SK-N-MC (cell line): ENCODE measurements at regions not wholly inside any gene's neighbourhood (a gene's known extent, or its start where the extent isn't known, plus 50 kb on each side); places are given as distances from the start of the nearest gene placed in this dataset.
"Not testable (repeated sequence)": the region's sequence is repeated elsewhere in the genome, so short reads cannot be mapped to it uniquely, and the experiment has no call there.

Experiments used
- DNase-seq: peaks from one replicate; pipeline ENCODE4 v3.0.0-alpha.2; 2011; ENCODE audit warnings: low read depth, low spot score
- H3K27ac ChIP-seq: fragments of 200-600 bp; sonication (generic); 2 replicates; pipeline ENCODE4 v1.5.1; 2016; ENCODE audit warnings: mixed run types
- H3K36me3 ChIP-seq: fragments of 200-600 bp; sonication (generic); 2 replicates; pipeline ENCODE4 v1.6.1; 2017; ENCODE audit warnings: antibody characterized with exemption, low read length, mixed read lengths; ENCODE audit not compliant: insufficient read depth
- H3K4me3 ChIP-seq: fragments of 200-600 bp; sonication (generic); 2 replicates; pipeline ENCODE4 v1.5.1; 2016
- H3K9ac ChIP-seq: fragments of 200-600 bp; sonication (generic); 2 replicates; pipeline ENCODE4 v1.8.0; 2017; ENCODE audit warnings: mixed run types, mixed read lengths; ENCODE audit not compliant: insufficient read length
- H3K9me3 ChIP-seq: fragments of 200-600 bp; sonication (generic); 2 replicates; pipeline ENCODE4 v1.6.1; 2017; ENCODE audit warnings: low read depth, mild to moderate bottlenecking, antibody characterized with exemption, low read length, moderate library complexity, mixed read lengths
- EZH2 ChIP-seq: fragments of 200-600 bp; sonication (generic); IDR thresholded peaks from one replicate; pipeline ENCODE4 v1.6.1; 2017; ENCODE audit warnings: antibody characterized with exemption
- FOXP2 ChIP-seq: optimal IDR thresholded peaks from 2 replicates; pipeline ENCODE3; 2011; ENCODE audit warnings: mild to moderate bottlenecking, moderate library complexity; ENCODE audit not compliant: insufficient read depth; ENCODE audit errors: extremely low read length, control extremely low read depth
- POLR2AphosphoS5 ChIP-seq: IDR thresholded peaks from 2 replicates; pipeline ENCODE4 v1.6.1; 2012; ENCODE audit warnings: mild to moderate bottlenecking, low read depth, low read length, borderline replicate concordance

DNA sequence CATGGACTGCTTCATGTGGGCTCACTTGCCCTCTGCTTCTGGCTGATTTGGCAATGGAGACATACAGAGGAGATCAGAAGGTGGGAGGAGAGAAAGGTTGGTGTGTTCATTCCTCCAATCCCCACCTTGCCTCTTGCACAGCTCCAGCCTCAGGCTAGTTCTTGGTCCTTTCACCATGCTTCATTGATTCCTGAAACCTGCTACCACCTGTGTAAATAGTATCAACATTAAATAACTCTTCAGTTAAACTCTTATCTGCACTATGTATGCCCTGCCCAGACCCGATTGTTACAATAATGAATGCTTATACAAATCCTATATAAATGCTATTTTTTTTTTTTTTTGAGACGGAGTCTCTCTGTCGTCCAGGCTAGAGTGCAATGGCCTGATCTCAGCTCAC, 174.5 kb downstream of the CD83 start:
- no peak overlapping the region for H3K4me3 ChIP-seq
- TF ChIP-seq POLR2AphosphoS5 (no peak), FOXP2 (no peak), EZH2 (no peak)
- no peaks in the 10 kb centered on the region for H3K36me3 ChIP-seq
- no peak overlapping the region for H3K27ac ChIP-seq
- no peak overlapping the region for H3K9ac ChIP-seq
- no peaks in the 10 kb centered on the region for H3K9me3 ChIP-seq
- no peak for DNase-seq

- no peak for DNase-seq
- no peaks in the 10 kb centered on the region for H3K36me3 ChIP-seq
- no peak for TF ChIP-seq POLR2AphosphoS5
- TF ChIP-seq EZH2, result no peak
- no peak for TF ChIP-seq FOXP2
Observed at GRCh38 chr6:14294270-14294951, 176.8 kb downstream of the CD83 start.

DNA sequence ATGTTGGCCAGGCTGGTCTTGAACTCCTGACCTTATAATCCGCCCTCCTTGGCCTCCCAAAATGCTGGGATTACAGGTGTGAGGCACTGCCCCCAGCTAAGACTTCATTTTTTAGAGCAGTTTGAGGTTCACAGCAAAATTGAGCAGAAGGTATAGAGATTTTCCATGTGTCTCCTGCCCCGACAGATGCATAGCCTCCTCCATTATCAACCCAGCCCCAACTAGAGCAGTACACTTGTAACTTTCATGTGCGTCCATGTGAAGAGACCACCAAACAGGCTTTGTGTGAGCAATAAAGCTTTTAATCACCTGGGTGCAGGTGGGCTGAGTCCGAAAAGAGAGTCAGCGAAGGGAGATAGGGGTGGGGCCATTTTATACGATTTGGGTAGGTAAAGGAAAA, 179.1 kb downstream of the CD83 start:
- H3K36me3 ChIP-seq, H3K9me3 ChIP-seq, DNase-seq, H3K9ac ChIP-seq, H3K4me3 ChIP-seq, H3K27ac ChIP-seq: not testable (repeated sequence)

More at GRCh38 chr6:14294270-14294951, 176.8 kb downstream of the CD83 start:
- H3K4me3 ChIP-seq, result no peak overlapping the region
- no peak overlapping the region for H3K9ac ChIP-seq
- H3K27ac ChIP-seq, result no peak overlapping the region
- no peaks in the 10 kb centered on the region for H3K9me3 ChIP-seq

DNA sequence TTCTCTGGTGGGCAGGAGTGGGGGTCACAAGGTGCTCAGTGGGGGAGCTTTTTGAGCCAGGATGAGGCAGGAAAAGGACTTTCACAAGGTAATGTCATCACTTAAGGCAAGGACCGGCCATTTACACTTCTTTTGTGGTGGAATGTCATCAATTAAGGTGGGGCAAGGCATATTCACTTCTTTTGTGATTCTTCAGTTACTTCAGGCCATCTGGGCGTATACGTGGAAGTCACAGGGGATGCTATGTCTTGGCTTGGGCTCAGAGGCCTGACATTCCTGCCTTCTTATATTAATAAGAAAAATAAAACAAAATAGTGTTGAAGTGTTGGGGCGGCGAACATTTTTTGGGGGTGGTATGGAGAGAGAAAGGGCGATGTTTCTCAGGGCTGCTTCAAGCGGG, 179.5 kb downstream of the CD83 start:
- H3K27ac ChIP-seq, result not testable (repeated sequence)

GRCh38 chr6:14300189-14300588, 182.6 kb downstream of the CD83 start:
- not testable (repeated sequence) for H3K4me3 ChIP-seq, H3K9ac ChIP-seq, H3K27ac ChIP-seq, DNase-seq, H3K9me3 ChIP-seq, H3K36me3 ChIP-seq

More for the DNA sequence above, 179.5 kb downstream of the CD83 start:
- H3K36me3 ChIP-seq, H3K9ac ChIP-seq, H3K4me3 ChIP-seq, H3K9me3 ChIP-seq, DNase-seq: not testable (repeated sequence)

GRCh38 chr6:14300721-14301120, 183.1 kb downstream of the CD83 start:
- H3K36me3 ChIP-seq, H3K9ac ChIP-seq, DNase-seq: not testable (repeated sequence)

DNA sequence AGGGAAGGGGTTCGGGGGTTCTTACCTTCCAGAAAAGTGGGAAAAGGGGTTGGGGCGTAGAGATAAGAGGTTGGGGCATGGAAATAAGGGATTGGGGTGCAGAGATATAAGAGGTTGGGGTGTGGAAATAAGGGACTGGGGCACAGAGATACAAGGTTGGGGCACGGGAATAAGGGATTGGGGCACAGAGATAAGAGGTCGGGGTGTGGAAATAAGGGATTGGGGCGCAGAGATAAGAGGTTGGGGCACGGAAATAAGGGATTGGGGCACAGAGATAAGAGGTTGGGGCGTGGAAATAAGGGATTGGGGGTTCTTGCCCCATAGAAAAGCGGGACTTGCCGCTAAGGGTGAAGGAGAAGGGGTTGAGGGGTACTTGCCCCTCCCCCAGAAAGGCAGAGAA, 183.9 kb downstream of the CD83 start:
- not testable (repeated sequence) for H3K9me3 ChIP-seq, H3K9ac ChIP-seq, H3K27ac ChIP-seq, DNase-seq, H3K36me3 ChIP-seq, H3K4me3 ChIP-seq

More at GRCh38 chr6:14300721-14301120, 183.1 kb downstream of the CD83 start:
- H3K4me3 ChIP-seq, H3K9me3 ChIP-seq, H3K27ac ChIP-seq: not testable (repeated sequence)

DNA sequence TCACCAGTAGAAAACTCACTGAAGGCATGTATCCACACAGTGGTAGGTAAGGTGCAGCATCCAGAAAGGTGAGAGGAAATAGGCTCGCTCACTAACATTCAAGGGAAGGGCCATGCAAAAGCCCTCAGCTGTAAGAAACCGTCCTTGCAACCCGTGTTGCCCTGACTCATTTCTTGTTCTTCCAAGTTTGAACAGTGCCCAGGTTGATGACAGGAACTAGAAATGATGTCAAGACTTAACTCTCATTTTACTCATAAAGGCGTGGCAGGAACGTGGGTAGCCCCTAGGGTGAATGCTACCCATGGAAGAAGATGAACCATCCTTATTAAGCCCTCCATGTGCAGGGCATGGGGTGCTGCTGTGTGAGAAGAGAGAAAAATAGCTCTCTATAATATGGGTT, 187.6 kb downstream of the CD83 start:
- TF ChIP-seq EZH2 (no peak), POLR2AphosphoS5 (no peak), FOXP2 (no peak)
- no peak for DNase-seq
- no peaks in the 10 kb centered on the region for H3K36me3 ChIP-seq
- no peak overlapping the region for H3K4me3 ChIP-seq
- H3K27ac ChIP-seq, result no peak overlapping the region
- no peak overlapping the region for H3K9ac ChIP-seq
- H3K9me3 ChIP-seq, result no peaks in the 10 kb centered on the region

GRCh38 chr6:14305624-14306023, 188.1 kb downstream of the CD83 start:
- Histone ChIP-seq H3K9ac (no peak overlapping the region), H3K27ac (peak overlapping the region; percentile 52; the same call in 1 of the 2 replicates), H3K4me3 (no peak overlapping the region), H3K36me3 (no peaks in the 10 kb centered on the region), H3K9me3 (no peaks in the 10 kb centered on the region)
- DNase-seq, result no peak
- TF ChIP-seq POLR2AphosphoS5, result no peak
